ENCODE measurements at regions not wholly inside any gene's neighbourhood (a gene's known extent, or its start where the extent isn't known, plus 50 kb on each side); places are given as distances from the start of the nearest gene placed in this dataset.

DNA sequence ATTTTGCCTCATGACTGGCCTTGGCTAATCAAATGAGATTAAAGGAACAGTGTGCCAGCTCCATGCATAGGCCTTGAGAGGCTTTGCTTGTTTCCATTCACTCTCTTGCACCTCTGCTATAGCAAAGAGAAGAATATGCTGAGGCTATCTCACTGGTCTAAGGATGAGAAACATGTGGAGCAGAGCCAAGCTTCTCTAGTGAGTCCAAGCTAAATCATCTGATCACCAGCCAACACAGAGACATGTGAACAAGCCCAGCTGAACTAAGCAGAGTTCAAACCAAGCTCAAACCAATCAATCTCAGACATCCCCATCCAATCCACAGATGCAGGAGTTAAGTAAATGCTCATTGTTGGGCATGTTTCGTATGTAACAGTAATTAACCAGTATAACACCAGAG is 69.4 kb upstream of the API5 start:
- intact Hi-C loops (cut with micrococcal nuclease): no loop called here
- TF ChIP-seq CTCF (IDR thresholded peaks at IDR 0.05): no peak
- H3K36me3 ChIP-seq (replicated peaks in 1 of 2; ENCODE audit: control insufficient read depth in 1 of 2, insufficient read depth in 2 of 2, low read length in 2 of 2): no peaks in the 10 kb centered on the region

GRCh38 chr11:43243927-43244326 is 67.9 kb upstream of the API5 start:
- Histone ChIP-seq H4K20me1 (ENCODE audit: insufficient read depth, low read length) (no peaks in the 10 kb centered on the region), H3K27me3 (ENCODE audit: control insufficient read depth in 2 of 2, insufficient read depth in 2 of 2, low read length in 2 of 2) (no peaks in the 10 kb centered on the region), H3K27ac (ENCODE audit: low read depth in 1 of 2, low read length in 2 of 2) (no peak overlapping the region), H3K4me3 (replicated peaks in 1 of 3; ENCODE audit: low read depth in 2 of 3, low read length in 3 of 3) (no peak overlapping the region), H3K79me2 (ENCODE audit: insufficient read depth, low read length) (no peaks in the 10 kb centered on the region), H2AFZ (ENCODE audit: insufficient read depth, low read depth, low read length, poor library complexity, severe bottlenecking) (no peak overlapping the region), H3K36me3 (replicated peaks in 1 of 2; ENCODE audit: control insufficient read depth in 1 of 2, insufficient read depth in 2 of 2, low read length in 2 of 2) (no peaks in the 10 kb centered on the region), H3K9me3 (replicated peaks in 1 of 2; ENCODE audit: control insufficient read depth in 1 of 2, insufficient read depth in 1 of 2, low read length in 2 of 2) (no peaks in the 10 kb centered on the region), H3K4me1 (ENCODE audit: control insufficient read depth in 1 of 2, insufficient read depth in 2 of 2, low read length in 2 of 2) (no peaks in the 10 kb centered on the region), H3K4me2 (replicated peaks; ENCODE audit: extremely low read depth, low read length, poor library complexity, severe bottlenecking) (no peak overlapping the region), H3K9ac (ENCODE audit: insufficient read depth, low read length, poor library complexity, severe bottlenecking) (no peak overlapping the region)
- H3K4me3 Mint-ChIP-seq: no peak overlapping the region
- peaks cover 0 to 2% (median 2%) of the 10 kb centered on the region in 3 donors for H3K27me3 Mint-ChIP-seq (ENCODE audit: low read depth in 3 of 3)
- no peak overlapping the region for H3K27ac Mint-ChIP-seq
- WGBS (ENCODE audit: insufficient coverage): 50% methylated on average over 3 of the region's 3 CpGs
- TF ChIP-seq CTCF (IDR thresholded peaks at IDR 0.05): no peak
- DNase-seq: no peak
- H3K4me1 Mint-ChIP-seq: no peaks in the 10 kb centered on the region
- no peaks in the 10 kb centered on the region for H3K36me3 Mint-ChIP-seq
- intact Hi-C loops (cut with micrococcal nuclease): no loop called here
- peaks cover 0 to 4% (median 2%) of the 10 kb centered on the region in 7 donors for H3K9me3 Mint-ChIP-seq

More for the DNA sequence above, 69.4 kb upstream of the API5 start:
- no peak overlapping the region for H3K4me2 ChIP-seq (replicated peaks; ENCODE audit: extremely low read depth, low read length, poor library complexity, severe bottlenecking)
- Mint-ChIP-seq H3K36me3 (no peaks in the 10 kb centered on the region), H3K4me1 (no peaks in the 10 kb centered on the region), H3K27ac (no peak overlapping the region), H3K9me3 (peaks cover 0 to 4% (median 2%) of the 10 kb centered on the region in 7 donors), H3K4me3 (no peak overlapping the region), H3K27me3 (ENCODE audit: low read depth in 3 of 3) (peaks cover 0 to 2% (median 0%) of the 10 kb centered on the region in 3 donors)
- H3K9me3 ChIP-seq (replicated peaks in 1 of 2; ENCODE audit: control insufficient read depth in 1 of 2, insufficient read depth in 1 of 2, low read length in 2 of 2): no peaks in the 10 kb centered on the region
- H3K27ac ChIP-seq (ENCODE audit: low read depth in 1 of 2, low read length in 2 of 2): no peak overlapping the region
- no peaks in the 10 kb centered on the region for H3K27me3 ChIP-seq (ENCODE audit: control insufficient read depth in 2 of 2, insufficient read depth in 2 of 2, low read length in 2 of 2)
- no CpG with 5 or more reads among the region's 1 CpG for WGBS (ENCODE audit: insufficient coverage)
- no peaks in the 10 kb centered on the region for H4K20me1 ChIP-seq (ENCODE audit: insufficient read depth, low read length)
- no peak overlapping the region for H3K9ac ChIP-seq (ENCODE audit: insufficient read depth, low read length, poor library complexity, severe bottlenecking)
- H3K79me2 ChIP-seq (ENCODE audit: insufficient read depth, low read length): no peaks in the 10 kb centered on the region
- no peak overlapping the region for H3K4me3 ChIP-seq (replicated peaks in 1 of 3; ENCODE audit: low read depth in 2 of 3, low read length in 3 of 3)
- no peak overlapping the region for H2AFZ ChIP-seq (ENCODE audit: insufficient read depth, low read depth, low read length, poor library complexity, severe bottlenecking)
- DNase-seq: no peak
- no peaks in the 10 kb centered on the region for H3K4me1 ChIP-seq (ENCODE audit: control insufficient read depth in 1 of 2, insufficient read depth in 2 of 2, low read length in 2 of 2)
